ENCODE measurements at regions not wholly inside any gene's neighbourhood (a gene's known extent, or its start where the extent isn't known, plus 50 kb on each side); places are given as distances from the start of the nearest gene placed in this dataset.
"Not testable (repeated sequence)": the region's sequence is repeated elsewhere in the genome, so short reads cannot be mapped to it uniquely, and the experiment has no call there.

- DNase-seq, result not testable (repeated sequence)
These were observed 481.9 kb downstream of the PCDH7 start for GRCh38 chr4:31202054-31202453.

- no peak for DNase-seq
These were observed 484.7 kb downstream of the PCDH7 start for GRCh38 chr4:31204874-31205273.

GRCh38 chr4:31220921-31221320 lies 500.8 kb downstream of the PCDH7 start:
- no peak for DNase-seq

- DNase-seq, result no peak
These were observed 507.9 kb downstream of the PCDH7 start for GRCh38 chr4:31228068-31228467.

- no peak for DNase-seq
These were observed 510.4 kb downstream of the PCDH7 start for GRCh38 chr4:31230594-31230993.

GRCh38 chr4:31234494-31234893 lies 514.3 kb downstream of the PCDH7 start:
- DNase-seq, result no peak

GRCh38 chr4:31234901-31235300 lies 514.7 kb downstream of the PCDH7 start:
- DNase-seq, result no peak

- DNase-seq, result no peak
These were observed 516.0 kb downstream of the PCDH7 start for GRCh38 chr4:31236020-31236638.

- no peak for DNase-seq
These were observed 516.5 kb downstream of the PCDH7 start for GRCh38 chr4:31236639-31237173.

- no peak for DNase-seq
These were observed 517.1 kb downstream of the PCDH7 start for GRCh38 chr4:31237233-31237632.

GRCh38 chr4:31239886-31240285 lies 519.7 kb downstream of the PCDH7 start:
- no peak for DNase-seq

GRCh38 chr4:31241504-31242106 lies 521.4 kb downstream of the PCDH7 start:
- DNase-seq, result no peak

GRCh38 chr4:31246856-31247255 lies 526.7 kb downstream of the PCDH7 start:
- DNase-seq, result no peak

GRCh38 chr4:31259119-31259518 lies 539.0 kb downstream of the PCDH7 start:
- no peak for DNase-seq

- DNase-seq, result no peak
These were observed 541.5 kb downstream of the PCDH7 start for GRCh38 chr4:31261632-31262031.

- not testable (repeated sequence) for DNase-seq
These were observed 545.9 kb downstream of the PCDH7 start for GRCh38 chr4:31266094-31266493.

- no peak for DNase-seq
These were observed 552.3 kb downstream of the PCDH7 start for GRCh38 chr4:31272331-31273061.

GRCh38 chr4:31275906-31276305 lies 555.7 kb downstream of the PCDH7 start:
- no peak for DNase-seq

GRCh38 chr4:31283679-31284078 lies 563.5 kb downstream of the PCDH7 start:
- DNase-seq, result no peak

- no peak for DNase-seq
These were observed 570.7 kb downstream of the PCDH7 start for GRCh38 chr4:31290836-31291235.

- DNase-seq, result no peak
These were observed 571.1 kb downstream of the PCDH7 start for GRCh38 chr4:31291238-31291637.

GRCh38 chr4:31294655-31295480 lies 574.7 kb downstream of the PCDH7 start:
- no peak for DNase-seq

- no peak for DNase-seq
These were observed 578.6 kb downstream of the PCDH7 start for GRCh38 chr4:31298737-31299136.
